ENCODE measurements at regions not wholly inside any gene's neighbourhood (a gene's known extent, or its start where the extent isn't known, plus 50 kb on each side); places are given as distances from the start of the nearest gene placed in this dataset.

GRCh38 chrX:67328476-67328875, 215.3 kb upstream of the AR start:
- DNase-seq (ENCODE audit: extremely low spot score) = no peak
- ChIA-PET CTCF (no interaction called here), POLR2A (no interaction called here)

GRCh38 chrX:67334323-67334722, 209.5 kb upstream of the AR start:
- DNase-seq (ENCODE audit: extremely low spot score) = no peak
- CTCF ChIA-PET = no interaction called here
- POLR2A ChIA-PET = no interaction called here
- TF ChIP-seq CTCF (IDR thresholded peaks at IDR 0.05; ENCODE audit: control extremely low read depth, extremely low read depth, low read depth, missing control alignments) = no peak

More at GRCh38 chrX:67328476-67328875, 215.3 kb upstream of the AR start:
- TF ChIP-seq CTCF (IDR thresholded peaks at IDR 0.05; ENCODE audit: control extremely low read depth, extremely low read depth, low read depth, missing control alignments) = no peak

GRCh38 chrX:67338262-67338661, 205.6 kb upstream of the AR start:
- no peak for TF ChIP-seq CTCF (IDR thresholded peaks at IDR 0.05; ENCODE audit: control extremely low read depth, extremely low read depth, low read depth, missing control alignments)
- POLR2A ChIA-PET = no interaction called here
- no peak for DNase-seq (ENCODE audit: extremely low spot score)
- CTCF ChIA-PET = no interaction called here

GRCh38 chrX:67342138-67342537, 201.7 kb upstream of the AR start:
- DNase-seq (ENCODE audit: extremely low spot score) = no peak
- ChIA-PET POLR2A (no interaction called here), CTCF (interaction anchor here (1.2 kb wide), 1 partner anchor 10 kb away, joined by 3 read pairs; no protein-coding TSS in a partner anchor)
- TF ChIP-seq CTCF (IDR thresholded peaks at IDR 0.05; ENCODE audit: control extremely low read depth, extremely low read depth, low read depth, missing control alignments) = no peak

- ChIA-PET POLR2A (no interaction called here), CTCF (no interaction called here)
- TF ChIP-seq CTCF (IDR thresholded peaks at IDR 0.05; ENCODE audit: control extremely low read depth, extremely low read depth, low read depth, missing control alignments) = no peak
- no peak for DNase-seq (ENCODE audit: extremely low spot score)
Measured at GRCh38 chrX:67346225-67346624, 197.6 kb upstream of the AR start.

GRCh38 chrX:67346667-67347066, 197.2 kb upstream of the AR start:
- ChIA-PET POLR2A (no interaction called here), CTCF (no interaction called here)
- TF ChIP-seq CTCF (IDR thresholded peaks at IDR 0.05; ENCODE audit: control extremely low read depth, extremely low read depth, low read depth, missing control alignments) = no peak
- no peak for DNase-seq (ENCODE audit: extremely low spot score)

GRCh38 chrX:67347145-67347544, 196.7 kb upstream of the AR start:
- ChIA-PET CTCF (no interaction called here), POLR2A (no interaction called here)
- DNase-seq (ENCODE audit: extremely low spot score) = no peak
- no peak for TF ChIP-seq CTCF (IDR thresholded peaks at IDR 0.05; ENCODE audit: control extremely low read depth, extremely low read depth, low read depth, missing control alignments)

All from GM10248 (cell line).